HCT116 (cell line): ENCODE measurements at regions not wholly inside any gene's neighbourhood (a gene's known extent, or its start where the extent isn't known, plus 50 kb on each side); places are given as distances from the start of the nearest gene placed in this dataset.

Source experiments
- ATAC-seq: fragments of 200-7000 bp; cut with Tn5 transposase; 2 replicates; pipeline ENCODE4 v1.9.1; 2020; ENCODE audit warnings: mild to moderate bottlenecking, moderate library complexity
- BruUV-seq: library from RNA; stranded (reverse); fragments of 400-500 nt; replicated peaks from 2 replicates; lab custom pipeline; 2021; lab: Mats Ljungman, UMichigan
- CTCF ChIA-PET: fragments of 300-600 bp; sonication (Branson Sonifier 250); formaldehyde crosslinking; loops from one replicate; lab custom pipeline; 2021; ENCODE audit warnings: antibody characterized with exemption; lab: Charles Lee
- POLR2A ChIA-PET: fragments of 300-600, 350-600 bp; sonication (Branson Sonifier 250); formaldehyde crosslinking; loops from one replicate; lab custom pipeline; 2021; ENCODE audit warnings: antibody characterized with exemption; lab: Charles Lee
- RAD21 ChIA-PET, 2 experiments: fragments of 300-600 bp; sonication (Branson Sonifier 250); formaldehyde crosslinking; loops; one replicate each; lab custom pipeline; 2023; ENCODE audit warnings: low total read pairs in 2 of 2; ENCODE audit not compliant: uncharacterized antibody in 2 of 2, unreplicated experiment in 2 of 2, low non-redundant PET in 1 of 2; lab: Charles Lee
- DNase-seq: peaks from one replicate; pipeline ENCODE4 v3.0.0-alpha.2; 2010; ENCODE audit warnings: low read depth, low spot score
- H2AFZ ChIP-seq: fragments of 200-600 bp; shearing (Covaris generic), sonication (generic); 2 replicates; pipeline ENCODE4 v1.6.1; 2017; ENCODE audit warnings: low read depth, mixed run types, mixed read lengths, antibody characterized with exemption, low read length; ENCODE audit not compliant: poor library complexity, severe bottlenecking
- H3K27ac ChIP-seq: 2 replicates; pipeline ENCODE4 v1.5.1; 2012; ENCODE audit warnings: low read depth, low read length
- H3K27me3 ChIP-seq: fragments of 200-600 bp; sonication (generic); 2 replicates; pipeline ENCODE4 v1.6.1; 2016; ENCODE audit warnings: mixed run types, low read length, mixed read lengths; ENCODE audit not compliant: insufficient read depth
- H3K36me3 ChIP-seq, 2 experiments: fragments of 200-500 bp in 1 of 2; fragments of 200-600 bp in 1 of 2; sonication (Bioruptor generic) in 1 of 2; sonication (generic) in 1 of 2; 2 replicates each; pipeline versions ENCODE4 v1.5.1 to v1.6.1; 2014 to 2016; ENCODE audit warnings: low read length in 2 of 2, inconsistent platforms in 1 of 2, mixed read lengths in 1 of 2, mixed run types in 1 of 2; ENCODE audit not compliant: insufficient read depth in 2 of 2, control insufficient read depth in 1 of 2
- H3K4me1 ChIP-seq, 2 experiments: fragments of 200-600 bp in 1 of 2; sonication (generic) in 1 of 2; 2 replicates each; pipeline versions ENCODE4 v1.5.1 to v1.6.1; 2012 to 2017; ENCODE audit warnings: low read length in 2 of 2, inconsistent platforms in 1 of 2, mild to moderate bottlenecking in 1 of 2, mixed read lengths in 1 of 2, mixed run types in 1 of 2, moderate library complexity in 1 of 2; ENCODE audit not compliant: insufficient read depth in 2 of 2, control insufficient read depth in 1 of 2
- H3K4me2 ChIP-seq: fragments of 200-600 bp; sonication (generic); 2 replicates; pipeline ENCODE4 v1.6.1; 2017; ENCODE audit warnings: mixed run types, low read length, mixed read lengths
- H3K4me3 ChIP-seq, 2 experiments: fragments of 200-600 bp in 1 of 2; sonication (generic) in 1 of 2; replicated peaks in 1 of 2; 2 replicates each; pipeline ENCODE4 v1.5.1; 2011 to 2016; ENCODE audit warnings: low read length in 2 of 2, control low read depth in 1 of 2, low read depth in 1 of 2, mild to moderate bottlenecking in 1 of 2, mixed read lengths in 1 of 2, mixed run types in 1 of 2
- H3K79me2 ChIP-seq: fragments of 200-600 bp; sonication (generic); 2 replicates; pipeline ENCODE4 v1.6.1; 2017; ENCODE audit warnings: mild to moderate bottlenecking, mixed run types, low read length, moderate library complexity, mixed read lengths; ENCODE audit not compliant: insufficient read depth
- H3K9ac ChIP-seq: fragments of 200-600 bp; sonication (generic); 2 replicates; pipeline ENCODE4 v1.6.1; 2016; ENCODE audit warnings: low read length, mixed read lengths
- H3K9me2 ChIP-seq: fragments of 200-600 bp; sonication (generic), shearing (Covaris generic); 2 replicates; pipeline ENCODE4 v1.6.1; 2017; ENCODE audit warnings: mixed run types, mild to moderate bottlenecking, moderate library complexity; ENCODE audit not compliant: insufficient read depth
- H3K9me3 ChIP-seq, 2 experiments: fragments of 200-500 bp in 1 of 2; fragments of 200-600 bp in 1 of 2; sonication (Bioruptor generic) in 1 of 2; sonication (generic) in 1 of 2; 2 replicates each; pipeline ENCODE4 v1.6.1; 2014 to 2017; ENCODE audit warnings: low read length in 2 of 2, mixed read lengths in 2 of 2, inconsistent platforms in 1 of 2, low read depth in 1 of 2, mild to moderate bottlenecking in 1 of 2, mixed run types in 1 of 2, moderate library complexity in 1 of 2; ENCODE audit not compliant: control insufficient read depth in 1 of 2, insufficient read depth in 1 of 2
- H4K20me1 ChIP-seq: fragments of 200-600 bp; sonication (generic), shearing (Covaris generic); 2 replicates; pipeline ENCODE4 v1.6.1; 2017; ENCODE audit warnings: mixed run types, mild to moderate bottlenecking, moderate library complexity; ENCODE audit not compliant: insufficient read depth
- CBX3 ChIP-seq: IDR thresholded peaks from 2 replicates; pipeline ENCODE4 v1.6.1; 2012; ENCODE audit warnings: low read depth
- CEBPB ChIP-seq: IDR thresholded peaks from 2 replicates; pipeline ENCODE4 v1.6.1; 2012; ENCODE audit warnings: low read depth
- EGR1 ChIP-seq: IDR thresholded peaks from 2 replicates; pipeline ENCODE4 v1.6.1; 2012; ENCODE audit warnings: low read depth
- EZH2phosphoT487 ChIP-seq: fragments of 200-600 bp; IDR thresholded peaks from 2 replicates; pipeline ENCODE4 v1.6.1; 2018; ENCODE audit warnings: antibody characterized with exemption, borderline replicate concordance
- FOSL1 ChIP-seq: IDR thresholded peaks from 2 replicates; pipeline ENCODE4 v1.6.1; 2012; ENCODE audit warnings: low read depth
- POLR2A ChIP-seq: IDR thresholded peaks from 2 replicates; pipeline ENCODE4 v1.7.0; 2011; ENCODE audit warnings: borderline replicate concordance; ENCODE audit not compliant: insufficient read depth, insufficient read length; ENCODE audit errors: extremely low read depth
- POLR2AphosphoS5 ChIP-seq: IDR thresholded peaks from 2 replicates; pipeline ENCODE4 v1.6.1; 2011; ENCODE audit warnings: mild to moderate bottlenecking, low read depth, low read length, moderate library complexity
- SIN3A ChIP-seq: IDR thresholded peaks from 2 replicates; pipeline ENCODE4 v1.6.1; 2012; ENCODE audit warnings: low read depth
- SP1 ChIP-seq: IDR thresholded peaks from 2 replicates; pipeline ENCODE4 v1.6.1; 2012; ENCODE audit warnings: low read depth
- SRF ChIP-seq: IDR thresholded peaks from 2 replicates; pipeline ENCODE4 v1.6.1; 2012; ENCODE audit warnings: low read depth
- TCF7L2 ChIP-seq: IDR thresholded peaks from 2 replicates; pipeline ENCODE4 v1.7.0; 2011; ENCODE audit warnings: borderline replicate concordance, inconsistent platforms; ENCODE audit not compliant: insufficient read depth, insufficient read length; ENCODE audit errors: extremely low read depth
- YY1 ChIP-seq: IDR thresholded peaks from 2 replicates; pipeline ENCODE4 v1.6.1; 2011; ENCODE audit warnings: low read length, low read depth, moderate library complexity, mild to moderate bottlenecking; ENCODE audit not compliant: insufficient replicate concordance; ENCODE audit errors: extremely low read depth
- ZNF274 ChIP-seq: fragments of 200-500 bp; sonication (Bioruptor generic); IDR thresholded peaks from 2 replicates; pipeline ENCODE4 v1.6.1; 2014; ENCODE audit warnings: mild to moderate bottlenecking, low read depth, low read length, inconsistent platforms
- intact Hi-C: fragments of 100-400 bp; cut with micrococcal nuclease; formaldehyde crosslinking; loops from 2 replicates; pipeline ENCODE4 v1.10.0; 2022
- TF ChIP-seq, protein P1 (sequence below): IDR thresholded peaks from 2 replicates; pipeline ENCODE4 v1.6.1; 2012
- TF ChIP-seq, protein P2 (sequence below): IDR thresholded peaks from 2 replicates; pipeline ENCODE4 v1.6.1; 2011; ENCODE audit warnings: mild to moderate bottlenecking, low read length, moderate library complexity; ENCODE audit not compliant: insufficient replicate concordance; ENCODE audit errors: extremely low read depth

DNA sequence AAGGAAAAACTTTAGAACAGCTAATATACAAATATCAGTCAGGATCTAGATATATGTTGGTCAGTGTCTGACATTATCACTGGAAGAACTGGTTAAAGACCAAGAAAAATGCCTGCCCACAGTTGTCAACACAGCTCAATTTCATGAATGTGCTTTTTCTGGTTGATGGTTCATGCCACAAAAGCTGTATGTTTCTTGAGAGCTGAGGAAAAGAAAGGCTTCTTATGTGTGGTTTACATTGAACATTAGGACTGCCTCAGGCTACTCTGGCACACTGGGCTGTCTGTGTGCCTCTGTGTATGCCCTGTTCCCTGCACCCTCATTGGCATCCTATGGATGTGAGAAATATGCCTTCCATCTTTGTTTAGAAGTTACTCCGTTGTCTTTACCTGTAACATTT, 218.8 kb upstream of the RGS6 start:
- Histone ChIP-seq H3K9me2 (no peaks in the 10 kb centered on the region), H3K36me3 (no peaks in the 10 kb centered on the region)
- DNase-seq: no peak
- no peak for TF ChIP-seq CBX3
- TF ChIP-seq, protein P1, sequence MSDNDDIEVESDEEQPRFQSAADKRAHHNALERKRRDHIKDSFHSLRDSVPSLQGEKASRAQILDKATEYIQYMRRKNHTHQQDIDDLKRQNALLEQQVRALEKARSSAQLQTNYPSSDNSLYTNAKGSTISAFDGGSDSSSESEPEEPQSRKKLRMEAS: no peak
- TF ChIP-seq, protein P2, sequence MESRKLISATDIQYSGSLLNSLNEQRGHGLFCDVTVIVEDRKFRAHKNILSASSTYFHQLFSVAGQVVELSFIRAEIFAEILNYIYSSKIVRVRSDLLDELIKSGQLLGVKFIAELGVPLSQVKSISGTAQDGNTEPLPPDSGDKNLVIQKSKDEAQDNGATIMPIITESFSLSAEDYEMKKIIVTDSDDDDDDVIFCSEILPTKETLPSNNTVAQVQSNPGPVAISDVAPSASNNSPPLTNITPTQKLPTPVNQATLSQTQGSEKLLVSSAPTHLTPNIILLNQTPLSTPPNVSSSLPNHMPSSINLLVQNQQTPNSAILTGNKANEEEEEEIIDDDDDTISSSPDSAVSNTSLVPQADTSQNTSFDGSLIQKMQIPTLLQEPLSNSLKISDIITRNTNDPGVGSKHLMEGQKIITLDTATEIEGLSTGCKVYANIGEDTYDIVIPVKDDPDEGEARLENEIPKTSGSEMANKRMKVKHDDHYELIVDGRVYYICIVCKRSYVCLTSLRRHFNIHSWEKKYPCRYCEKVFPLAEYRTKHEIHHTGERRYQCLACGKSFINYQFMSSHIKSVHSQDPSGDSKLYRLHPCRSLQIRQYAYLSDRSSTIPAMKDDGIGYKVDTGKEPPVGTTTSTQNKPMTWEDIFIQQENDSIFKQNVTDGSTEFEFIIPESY: no peak
- no peak for TF ChIP-seq SP1
- TF ChIP-seq, all 23 proteins: peak for 0
- no peak for ATAC-seq
- Histone ChIP-seq H4K20me1 (no peaks in the 10 kb centered on the region), H3K27ac (no peak overlapping the region), H2AFZ (no peak overlapping the region), H3K4me2 (no peak overlapping the region), H3K9ac (no peak overlapping the region), H3K79me2 (no peaks in the 10 kb centered on the region), H3K9me3 (no peaks in the 10 kb centered on the region), H3K4me1 (peaks cover 8 to 13% of the 10 kb centered on the region in 2 experiments), H3K4me3 (no peak overlapping the region), H3K27me3 (no peaks in the 10 kb centered on the region)
- no TSS peak for BruUV-seq
- ChIA-PET RAD21 (no interaction called here), CTCF (no interaction called here), POLR2A (no interaction called here)
- intact Hi-C loops: no loop called here

DNA sequence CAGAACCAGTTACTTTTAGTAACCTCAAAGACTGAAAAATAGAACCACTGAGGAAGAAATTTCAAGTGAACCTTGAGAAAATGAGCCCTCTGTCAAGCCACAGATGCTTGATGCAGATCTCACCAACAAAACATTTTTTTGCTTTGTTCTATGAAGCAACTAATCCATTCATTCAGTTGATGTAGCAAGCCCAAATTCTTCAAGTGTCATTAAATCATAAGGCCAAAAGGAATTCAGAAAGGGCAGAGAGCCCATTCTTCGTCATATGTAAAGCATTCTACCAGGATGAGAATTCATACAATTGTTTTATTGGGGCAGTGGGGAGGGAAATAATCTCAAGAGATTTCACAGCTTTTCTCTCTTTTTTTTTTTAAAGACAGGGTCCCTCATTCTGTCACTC, 218.0 kb upstream of the RGS6 start:
- Histone ChIP-seq H3K4me2 (no peak overlapping the region), H2AFZ (no peak overlapping the region), H3K27ac (no peak overlapping the region), H4K20me1 (no peaks in the 10 kb centered on the region), H3K79me2 (no peaks in the 10 kb centered on the region), H3K9me3 (no peaks in the 10 kb centered on the region), H3K9ac (no peak overlapping the region), H3K9me2 (no peaks in the 10 kb centered on the region), H3K36me3 (no peaks in the 10 kb centered on the region), H3K4me1 (peaks cover 8 to 13% of the 10 kb centered on the region in 2 experiments), H3K27me3 (no peaks in the 10 kb centered on the region), H3K4me3 (no peak overlapping the region)
- intact Hi-C loops: no loop called here
- no TSS peak for BruUV-seq
- DNase-seq (no peak), ATAC-seq (no peak)
- ChIA-PET RAD21 (no interaction called here), CTCF (no interaction called here), POLR2A (no interaction called here)
- TF ChIP-seq FOSL1 (no peak), POLR2AphosphoS5 (no peak), EGR1 (no peak), ZNF274 (no peak), CBX3 (no peak), POLR2A (no peak), SRF (no peak), TCF7L2 (no peak), YY1 (no peak), CEBPB (no peak), EZH2phosphoT487 (no peak), SP1 (no peak), SIN3A (no peak)
